ENCODE measurements at regions not wholly inside any gene's neighbourhood (a gene's known extent, or its start where the extent isn't known, plus 50 kb on each side); places are given as distances from the start of the nearest gene placed in this dataset.
"Not testable (repeated sequence)": the region's sequence is repeated elsewhere in the genome, so short reads cannot be mapped to it uniquely, and the experiment has no call there.

GRCh38 chr4:79756140-79756895, 316.7 kb downstream of the ANTXR2 start:
- no peak for DNase-seq (ENCODE audit: low read depth, low spot score)

GRCh38 chr4:79748835-79749234, 324.2 kb downstream of the ANTXR2 start:
- no peak for DNase-seq (ENCODE audit: low read depth, low spot score)

More at GRCh38 chr4:79756140-79756895, 316.7 kb downstream of the ANTXR2 start:
- H3K4me3 ChIP-seq (ENCODE audit: low read length): no peak overlapping the region

GRCh38 chr4:79747252-79747651, 325.8 kb downstream of the ANTXR2 start:
- no peak overlapping the region for H3K4me3 ChIP-seq (ENCODE audit: low read length)
- no peak for DNase-seq (ENCODE audit: low read depth, low spot score)

More at GRCh38 chr4:79748835-79749234, 324.2 kb downstream of the ANTXR2 start:
- no peak overlapping the region for H3K4me3 ChIP-seq (ENCODE audit: low read length)

- H3K4me3 ChIP-seq (ENCODE audit: low read length): no peak overlapping the region
- no peak for DNase-seq (ENCODE audit: low read depth, low spot score)
Observed at GRCh38 chr4:79743014-79743413, 330.0 kb downstream of the ANTXR2 start.

- no peak overlapping the region for H3K4me3 ChIP-seq (ENCODE audit: low read length)
- DNase-seq (ENCODE audit: low read depth, low spot score): no peak
Observed at GRCh38 chr4:79739912-79740311, 331.9 kb upstream of the GK2 start.

GRCh38 chr4:79723507-79723906, 315.5 kb upstream of the GK2 start:
- H3K4me3 ChIP-seq (ENCODE audit: low read length): no peak overlapping the region
- DNase-seq (ENCODE audit: low read depth, low spot score): no peak

GRCh38 chr4:79700356-79700755, 292.3 kb upstream of the GK2 start:
- no peak for DNase-seq (ENCODE audit: low read depth, low spot score)
- H3K4me3 ChIP-seq (ENCODE audit: low read length): no peak overlapping the region

GRCh38 chr4:79697444-79697843, 289.4 kb upstream of the GK2 start:
- DNase-seq (ENCODE audit: low read depth, low spot score): no peak
- H3K4me3 ChIP-seq (ENCODE audit: low read length): no peak overlapping the region

GRCh38 chr4:79696534-79696933, 288.5 kb upstream of the GK2 start:
- not testable (repeated sequence) for H3K4me3 ChIP-seq (ENCODE audit: low read length); DNase-seq (ENCODE audit: low read depth, low spot score)

- DNase-seq (ENCODE audit: low read depth, low spot score): no peak
- no peak overlapping the region for H3K4me3 ChIP-seq (ENCODE audit: low read length)
Observed at GRCh38 chr4:79695848-79696247, 287.8 kb upstream of the GK2 start.

- no peak overlapping the region for H3K4me3 ChIP-seq (ENCODE audit: low read length)
- DNase-seq (ENCODE audit: low read depth, low spot score): no peak
Observed at GRCh38 chr4:79689740-79690139, 281.7 kb upstream of the GK2 start.

- no peak overlapping the region for H3K4me3 ChIP-seq (ENCODE audit: low read length)
- no peak for DNase-seq (ENCODE audit: low read depth, low spot score)
Observed at GRCh38 chr4:79688691-79689090, 280.7 kb upstream of the GK2 start.

- H3K4me3 ChIP-seq (ENCODE audit: low read length): no peak overlapping the region
- DNase-seq (ENCODE audit: low read depth, low spot score): no peak
Observed at GRCh38 chr4:79687006-79687405, 279.0 kb upstream of the GK2 start.

- DNase-seq (ENCODE audit: low read depth, low spot score): no peak
- no peak overlapping the region for H3K4me3 ChIP-seq (ENCODE audit: low read length)
Observed at GRCh38 chr4:79685542-79685941, 277.5 kb upstream of the GK2 start.

- DNase-seq (ENCODE audit: low read depth, low spot score): no peak
- H3K4me3 ChIP-seq (ENCODE audit: low read length): no peak overlapping the region
Observed at GRCh38 chr4:79684516-79684915, 276.5 kb upstream of the GK2 start.

GRCh38 chr4:79682801-79683530, 274.9 kb upstream of the GK2 start:
- DNase-seq (ENCODE audit: low read depth, low spot score): no peak

GRCh38 chr4:79682161-79682560, 274.1 kb upstream of the GK2 start:
- H3K4me3 ChIP-seq (ENCODE audit: low read length): no peak overlapping the region
- no peak for DNase-seq (ENCODE audit: low read depth, low spot score)

More at GRCh38 chr4:79682801-79683530, 274.9 kb upstream of the GK2 start:
- no peak overlapping the region for H3K4me3 ChIP-seq (ENCODE audit: low read length)

GRCh38 chr4:79679859-79680258, 271.8 kb upstream of the GK2 start:
- no peak overlapping the region for H3K4me3 ChIP-seq (ENCODE audit: low read length)
- DNase-seq (ENCODE audit: low read depth, low spot score): no peak

GRCh38 chr4:79678472-79679202, 270.6 kb upstream of the GK2 start:
- peak overlapping the region; percentile 11; the same call in 1 of the 2 replicates for H3K4me3 ChIP-seq (ENCODE audit: low read length)
- peak; percentile 95 for DNase-seq (ENCODE audit: low read depth, low spot score)

GRCh38 chr4:79676705-79677104, 268.7 kb upstream of the GK2 start:
- DNase-seq (ENCODE audit: low read depth, low spot score): no peak
- no peak overlapping the region for H3K4me3 ChIP-seq (ENCODE audit: low read length)

All from Jurkat, Clone E6-1 (cell line).